RWPE2 (cell line): ENCODE measurements at regions not wholly inside any gene's neighbourhood (a gene's known extent, or its start where the extent isn't known, plus 50 kb on each side); places are given as distances from the start of the nearest gene placed in this dataset.

Source experiments
- ATAC-seq: fragments of 200-7000 bp; cut with Tn5 transposase; 3 replicates; pipeline ENCODE4 v1.9.1; 2021; ENCODE audit warnings: low read depth
- DNase-seq: peaks from one replicate; pipeline ENCODE4 v3.0.0-alpha.2; 2020; ENCODE audit warnings: low spot score
- H3K27ac ChIP-seq: fragments of 450-650 bp; 2 replicates; pipeline ENCODE4 v1.5.1; 2017; ENCODE audit warnings: mild to moderate bottlenecking; ENCODE audit not compliant: poor library complexity, severe bottlenecking
- H3K27me3 ChIP-seq: fragments of 250-450 bp; sonication (Bioruptor Pico); 2 replicates; pipeline ENCODE4 v1.5.1; 2021; ENCODE audit warnings: mild to moderate bottlenecking, moderate library complexity; ENCODE audit not compliant: insufficient read depth, poor library complexity, severe bottlenecking
- H3K36me3 ChIP-seq: fragments of 250-450 bp; sonication (Bioruptor Pico); 2 replicates; pipeline ENCODE4 v1.5.1; 2020; ENCODE audit warnings: low read depth, mild to moderate bottlenecking, moderate library complexity
- H3K4me1 ChIP-seq: fragments of 250-450 bp; sonication (Bioruptor Pico); 2 replicates; pipeline ENCODE4 v1.5.1; 2021; ENCODE audit warnings: mild to moderate bottlenecking, moderate library complexity; ENCODE audit not compliant: insufficient read depth, poor library complexity, severe bottlenecking
- H3K4me3 ChIP-seq: fragments of 250-450 bp; sonication (Bioruptor Pico); 2 replicates; pipeline ENCODE4 v1.5.1; 2021; ENCODE audit warnings: mild to moderate bottlenecking, moderate library complexity; ENCODE audit not compliant: severe bottlenecking
- H3K9me3 ChIP-seq: fragments of 250-450 bp; sonication (Bioruptor Pico); 2 replicates; pipeline ENCODE4 v1.5.1; 2021; ENCODE audit warnings: mild to moderate bottlenecking, moderate library complexity; ENCODE audit not compliant: severe bottlenecking
- TF ChIP-seq, protein P1 (sequence below): fragments of 450-650 bp; IDR thresholded peaks from one replicate; pipeline ENCODE4 v1.5.1; 2017; ENCODE audit warnings: mild to moderate bottlenecking, moderate library complexity; ENCODE audit not compliant: poor library complexity, severe bottlenecking

DNA sequence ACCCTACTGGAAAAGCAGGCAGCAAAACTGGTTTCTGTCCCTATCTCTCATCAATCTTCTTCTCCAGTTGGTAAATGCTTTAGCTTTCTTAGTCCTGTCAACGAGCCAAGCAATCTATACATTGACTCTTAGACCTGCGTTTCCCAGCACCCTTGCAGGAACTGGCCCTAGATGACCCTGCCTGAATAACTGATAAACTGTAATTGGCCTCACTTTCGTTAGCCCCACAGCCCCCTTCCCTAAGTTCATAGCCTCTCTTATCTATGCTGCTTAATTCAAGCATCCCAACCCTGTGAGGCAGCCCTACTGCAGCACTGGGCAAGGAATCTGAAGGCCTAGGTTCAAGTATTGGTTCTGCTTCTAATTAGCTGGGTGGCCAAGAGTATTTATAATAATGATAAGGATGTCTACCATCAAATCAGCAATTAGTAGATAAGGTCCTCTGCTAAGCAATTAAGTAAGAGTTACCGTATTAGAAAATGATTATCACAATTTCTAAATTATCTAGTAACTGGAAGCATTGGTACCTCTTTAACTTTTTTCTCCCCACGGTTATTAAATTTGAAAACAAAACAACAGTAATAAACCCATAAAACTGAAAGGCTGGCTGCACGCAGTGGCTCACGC is 86.4 kb upstream of the RMDN2 start:
- Histone ChIP-seq H3K4me3 (no peak overlapping the region), H3K36me3 (no peaks in the 10 kb centered on the region), H3K27ac (no peak overlapping the region), H3K27me3 (no peaks in the 10 kb centered on the region), H3K4me1 (no peaks in the 10 kb centered on the region), H3K9me3 (no peaks in the 10 kb centered on the region)
- ATAC-seq (no peak), DNase-seq (no peak)
- TF ChIP-seq, protein P1, sequence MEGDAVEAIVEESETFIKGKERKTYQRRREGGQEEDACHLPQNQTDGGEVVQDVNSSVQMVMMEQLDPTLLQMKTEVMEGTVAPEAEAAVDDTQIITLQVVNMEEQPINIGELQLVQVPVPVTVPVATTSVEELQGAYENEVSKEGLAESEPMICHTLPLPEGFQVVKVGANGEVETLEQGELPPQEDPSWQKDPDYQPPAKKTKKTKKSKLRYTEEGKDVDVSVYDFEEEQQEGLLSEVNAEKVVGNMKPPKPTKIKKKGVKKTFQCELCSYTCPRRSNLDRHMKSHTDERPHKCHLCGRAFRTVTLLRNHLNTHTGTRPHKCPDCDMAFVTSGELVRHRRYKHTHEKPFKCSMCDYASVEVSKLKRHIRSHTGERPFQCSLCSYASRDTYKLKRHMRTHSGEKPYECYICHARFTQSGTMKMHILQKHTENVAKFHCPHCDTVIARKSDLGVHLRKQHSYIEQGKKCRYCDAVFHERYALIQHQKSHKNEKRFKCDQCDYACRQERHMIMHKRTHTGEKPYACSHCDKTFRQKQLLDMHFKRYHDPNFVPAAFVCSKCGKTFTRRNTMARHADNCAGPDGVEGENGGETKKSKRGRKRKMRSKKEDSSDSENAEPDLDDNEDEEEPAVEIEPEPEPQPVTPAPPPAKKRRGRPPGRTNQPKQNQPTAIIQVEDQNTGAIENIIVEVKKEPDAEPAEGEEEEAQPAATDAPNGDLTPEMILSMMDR: no peak

DNA sequence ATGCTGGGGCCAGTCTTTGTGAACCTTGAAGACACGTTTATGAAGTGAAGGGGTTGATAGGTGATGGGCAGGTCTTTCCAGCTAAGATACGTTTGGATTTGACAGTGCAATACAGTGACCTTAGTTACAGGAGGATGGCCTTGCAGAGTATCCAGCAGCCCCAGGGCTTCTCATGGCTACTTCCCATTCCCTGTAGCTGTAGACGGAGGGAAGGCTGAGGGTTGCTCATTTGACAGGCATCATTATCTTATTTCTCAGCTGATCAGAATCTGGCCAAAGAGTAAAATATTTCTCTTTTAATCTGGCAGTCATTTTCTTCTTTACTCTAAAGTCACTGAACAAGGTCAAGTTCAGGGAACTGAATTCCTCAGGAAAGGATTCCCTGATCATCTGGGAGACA is 85.1 kb upstream of the RMDN2 start:
- H3K27me3 ChIP-seq: no peaks in the 10 kb centered on the region
- no peak overlapping the region for H3K4me3 ChIP-seq
- no peaks in the 10 kb centered on the region for H3K36me3 ChIP-seq
- no peaks in the 10 kb centered on the region for H3K4me1 ChIP-seq
- DNase-seq (no peak), ATAC-seq (no peak)
- no peaks in the 10 kb centered on the region for H3K9me3 ChIP-seq
- no peak overlapping the region for H3K27ac ChIP-seq
- TF ChIP-seq, protein P1: no peak

DNA sequence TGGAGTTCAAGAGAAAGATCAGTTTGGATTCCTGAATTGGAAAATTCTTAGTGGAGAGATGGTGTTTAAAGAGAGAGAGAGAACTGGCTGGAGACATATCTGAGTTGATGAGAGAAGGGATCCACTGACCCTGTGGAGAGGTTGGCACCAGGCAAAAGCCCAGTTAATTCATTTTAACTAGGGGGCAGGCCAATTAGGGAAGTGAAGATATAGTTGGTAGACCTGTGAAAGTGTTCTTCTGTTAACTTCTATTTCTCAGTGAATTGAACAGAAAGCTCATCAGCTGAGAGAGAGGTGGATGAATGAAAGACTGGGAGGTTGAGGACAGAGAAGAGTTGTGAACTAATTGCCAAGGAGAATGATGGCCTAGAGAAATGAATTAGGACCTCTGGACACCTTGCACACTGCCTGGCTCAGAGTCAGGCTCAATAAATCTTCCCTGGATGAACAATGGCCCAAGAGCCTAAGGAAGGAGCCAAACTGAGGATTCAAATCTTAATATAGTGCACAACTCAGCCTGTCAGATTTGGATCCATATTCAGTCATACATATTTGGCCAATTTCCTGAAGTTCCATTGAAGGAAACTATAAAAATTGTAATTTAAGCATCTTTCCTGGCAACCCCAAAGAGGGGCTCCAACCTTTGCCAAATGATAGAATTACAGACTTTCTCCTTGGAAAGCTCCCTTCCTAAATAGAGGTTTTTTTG is 82.2 kb upstream of the RMDN2 start:
- TF ChIP-seq, protein P1: no peak
- Histone ChIP-seq H3K36me3 (no peaks in the 10 kb centered on the region), H3K4me1 (no peaks in the 10 kb centered on the region), H3K4me3 (no peak overlapping the region), H3K27me3 (no peaks in the 10 kb centered on the region), H3K9me3 (no peaks in the 10 kb centered on the region), H3K27ac (no peak overlapping the region)
- ATAC-seq (no peak), DNase-seq (no peak)

DNA sequence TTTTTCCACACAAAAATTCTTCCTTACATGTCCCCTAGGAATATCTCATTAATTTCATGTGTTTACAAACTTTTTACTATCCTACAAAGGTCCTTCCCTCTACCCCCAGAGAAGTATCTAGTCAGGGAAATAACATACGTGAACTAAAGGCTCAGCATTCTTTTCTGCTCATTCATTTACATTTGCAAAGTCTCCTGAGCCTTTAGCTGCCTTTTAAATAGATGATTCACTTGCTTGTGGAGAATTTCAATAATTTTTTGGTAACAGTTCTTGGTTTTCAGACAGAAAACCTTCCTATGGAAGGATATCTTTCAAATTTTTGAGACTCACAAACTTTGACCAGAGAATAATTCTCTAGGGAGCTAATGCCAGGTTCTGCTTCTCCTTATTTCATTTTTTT is 81.5 kb upstream of the RMDN2 start:
- Histone ChIP-seq H3K9me3 (no peaks in the 10 kb centered on the region), H3K36me3 (no peaks in the 10 kb centered on the region), H3K27me3 (no peaks in the 10 kb centered on the region), H3K4me3 (no peak overlapping the region), H3K27ac (no peak overlapping the region), H3K4me1 (no peaks in the 10 kb centered on the region)
- DNase-seq: no peak
- no peak for ATAC-seq
- TF ChIP-seq, protein P1: no peak

DNA sequence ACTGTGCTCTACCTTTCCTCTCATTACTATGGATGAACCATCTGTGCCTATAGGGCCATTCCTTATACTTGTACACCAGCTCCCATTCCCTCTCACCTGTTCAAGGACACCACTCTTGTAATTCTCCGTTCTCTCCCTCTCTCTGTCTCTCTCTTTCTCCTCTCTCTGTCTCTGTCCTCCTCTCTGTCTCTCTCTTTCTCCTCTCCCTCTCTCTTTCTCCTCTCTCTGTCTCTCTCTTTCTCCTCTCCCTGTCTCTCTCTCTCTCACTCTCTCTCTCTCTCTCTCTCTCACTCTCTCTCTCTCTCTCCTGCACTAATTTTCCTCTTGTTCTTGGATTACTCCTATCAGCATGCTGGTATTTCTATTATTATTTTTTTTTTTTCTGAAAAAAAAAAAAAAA is 78.9 kb upstream of the RMDN2 start:
- Histone ChIP-seq H3K27ac (no peak overlapping the region), H3K4me1 (no peaks in the 10 kb centered on the region), H3K9me3 (no peaks in the 10 kb centered on the region), H3K36me3 (no peaks in the 10 kb centered on the region), H3K27me3 (no peaks in the 10 kb centered on the region), H3K4me3 (no peak overlapping the region)
- DNase-seq (no peak), ATAC-seq (no peak)
- TF ChIP-seq, protein P1: no peak
